GM12865 (cell line): ENCODE measurements at regions not wholly inside any gene's neighbourhood (a gene's known extent, or its start where the extent isn't known, plus 50 kb on each side); places are given as distances from the start of the nearest gene placed in this dataset.

Experiments
- DNase-seq: peaks from one replicate; pipeline ENCODE4 v3.0.0; 2010; ENCODE audit warnings: low read depth
- H3K4me3 ChIP-seq: 2 replicates; pipeline ENCODE4 v1.5.1; 2011; ENCODE audit warnings: mild to moderate bottlenecking, low read depth, low read length, control low read depth
- TF ChIP-seq, protein P1 (sequence below): IDR thresholded peaks from 2 replicates; pipeline ENCODE4 v1.5.1; 2011; ENCODE audit warnings: low read length, control low read depth, low read depth, inconsistent platforms; ENCODE audit not compliant: insufficient read depth; ENCODE audit errors: missing control alignments

DNA sequence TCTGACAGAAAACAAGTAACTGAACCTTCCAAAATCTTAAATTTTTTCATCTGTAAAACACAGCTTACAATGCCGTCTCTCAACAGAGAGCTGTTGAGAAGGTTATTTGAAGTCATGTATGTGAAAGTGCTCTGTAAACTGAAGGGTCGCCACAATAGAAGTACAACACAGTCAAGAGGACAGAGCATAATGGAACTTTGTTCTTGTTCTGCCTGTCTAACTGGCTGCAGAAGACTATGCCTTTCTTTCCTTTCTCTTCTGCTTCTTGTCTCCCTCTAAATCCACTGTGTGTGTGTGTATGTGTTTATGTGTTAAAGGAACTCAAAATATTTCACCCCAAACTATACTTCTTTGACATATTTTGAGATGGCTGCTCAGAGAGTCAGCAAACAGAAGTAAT is 365.8 kb upstream of the RND3 start:
- no peak overlapping the region for H3K4me3 ChIP-seq
- no peak for DNase-seq
- TF ChIP-seq, protein P1, sequence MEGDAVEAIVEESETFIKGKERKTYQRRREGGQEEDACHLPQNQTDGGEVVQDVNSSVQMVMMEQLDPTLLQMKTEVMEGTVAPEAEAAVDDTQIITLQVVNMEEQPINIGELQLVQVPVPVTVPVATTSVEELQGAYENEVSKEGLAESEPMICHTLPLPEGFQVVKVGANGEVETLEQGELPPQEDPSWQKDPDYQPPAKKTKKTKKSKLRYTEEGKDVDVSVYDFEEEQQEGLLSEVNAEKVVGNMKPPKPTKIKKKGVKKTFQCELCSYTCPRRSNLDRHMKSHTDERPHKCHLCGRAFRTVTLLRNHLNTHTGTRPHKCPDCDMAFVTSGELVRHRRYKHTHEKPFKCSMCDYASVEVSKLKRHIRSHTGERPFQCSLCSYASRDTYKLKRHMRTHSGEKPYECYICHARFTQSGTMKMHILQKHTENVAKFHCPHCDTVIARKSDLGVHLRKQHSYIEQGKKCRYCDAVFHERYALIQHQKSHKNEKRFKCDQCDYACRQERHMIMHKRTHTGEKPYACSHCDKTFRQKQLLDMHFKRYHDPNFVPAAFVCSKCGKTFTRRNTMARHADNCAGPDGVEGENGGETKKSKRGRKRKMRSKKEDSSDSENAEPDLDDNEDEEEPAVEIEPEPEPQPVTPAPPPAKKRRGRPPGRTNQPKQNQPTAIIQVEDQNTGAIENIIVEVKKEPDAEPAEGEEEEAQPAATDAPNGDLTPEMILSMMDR: no peak

DNA sequence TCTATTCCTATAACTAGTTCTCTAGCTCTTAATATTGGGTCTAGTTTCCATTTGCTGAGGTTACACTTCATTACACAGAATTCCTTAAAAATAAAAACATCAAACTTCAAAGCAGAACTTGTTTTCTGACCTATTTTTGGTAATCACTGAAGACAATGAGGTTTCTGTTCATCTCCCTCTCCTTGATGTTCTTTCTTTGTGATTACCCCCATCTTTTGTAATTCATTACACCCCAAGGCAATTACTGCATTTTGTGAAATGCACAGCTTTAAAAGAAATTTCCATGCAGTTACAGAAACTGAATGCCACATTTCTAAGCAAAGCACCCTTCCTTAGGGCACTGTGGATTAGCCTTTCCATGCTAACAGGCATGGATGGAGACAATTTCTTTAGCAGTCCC is 363.2 kb upstream of the RND3 start:
- no peak for DNase-seq
- TF ChIP-seq, protein P1: no peak
- H3K4me3 ChIP-seq: no peak overlapping the region

DNA sequence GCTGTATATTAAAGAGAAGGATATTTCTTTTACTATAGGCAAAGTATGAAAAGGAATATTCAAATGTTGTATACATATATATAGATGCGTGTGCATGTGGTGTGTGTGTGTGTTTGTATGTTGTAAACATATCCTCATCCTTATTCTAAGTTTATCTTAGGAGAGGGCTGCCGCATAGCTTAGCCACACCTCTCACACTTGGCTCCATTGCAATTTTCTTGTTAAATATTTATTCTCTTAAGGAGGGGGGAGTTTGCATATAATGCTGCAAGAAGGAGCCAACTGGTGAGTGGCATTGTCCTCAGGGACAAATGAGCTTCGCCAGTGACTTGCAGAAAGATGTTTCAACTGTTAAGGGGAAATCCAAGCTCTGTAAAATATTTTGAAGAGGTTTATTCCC is 360.1 kb upstream of the RND3 start:
- no peak for DNase-seq
- TF ChIP-seq, protein P1: no peak
- H3K4me3 ChIP-seq: no peak overlapping the region

DNA sequence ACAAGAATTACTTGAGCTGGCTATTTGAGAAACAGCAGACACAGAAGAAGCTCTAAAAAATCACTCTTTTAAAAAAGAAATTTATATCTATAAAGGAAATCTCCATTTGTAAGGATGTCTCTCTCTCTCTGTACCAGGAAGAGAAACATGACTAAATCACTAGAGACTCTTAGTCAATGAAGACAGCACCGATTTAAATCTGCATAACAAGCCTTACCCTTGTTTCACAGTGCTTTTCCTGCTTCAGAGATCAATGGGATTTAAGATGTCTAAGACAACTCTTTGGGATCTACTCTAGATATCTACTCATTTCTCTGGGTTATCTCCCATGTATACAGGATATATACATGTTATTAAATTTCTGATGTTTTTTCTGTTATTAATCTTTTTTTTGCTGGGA is 359.2 kb upstream of the RND3 start:
- TF ChIP-seq, protein P1: no peak
- H3K4me3 ChIP-seq: no peak overlapping the region
- DNase-seq: no peak

DNA sequence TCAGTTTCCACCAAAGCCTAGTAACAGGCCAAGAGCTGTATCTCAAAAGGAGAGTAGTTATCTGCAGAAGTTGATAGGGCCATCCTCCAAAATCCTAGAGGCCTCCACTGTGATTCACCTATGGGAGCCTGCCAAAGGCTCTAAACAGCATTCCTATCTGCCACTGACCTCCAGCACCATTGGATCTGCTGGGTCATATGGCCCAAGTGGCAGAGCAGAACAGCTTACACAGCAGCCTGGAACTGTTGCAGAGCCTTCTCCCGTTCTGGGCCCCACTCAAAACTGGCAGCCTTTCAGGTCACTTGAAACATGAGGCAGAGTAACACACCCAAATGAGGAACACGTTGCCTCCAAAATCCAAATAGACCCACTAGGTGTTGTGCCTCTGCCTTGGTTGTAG is 345.2 kb upstream of the RND3 start:
- H3K4me3 ChIP-seq: no peak overlapping the region
- no peak for DNase-seq
- TF ChIP-seq, protein P1: no peak

DNA sequence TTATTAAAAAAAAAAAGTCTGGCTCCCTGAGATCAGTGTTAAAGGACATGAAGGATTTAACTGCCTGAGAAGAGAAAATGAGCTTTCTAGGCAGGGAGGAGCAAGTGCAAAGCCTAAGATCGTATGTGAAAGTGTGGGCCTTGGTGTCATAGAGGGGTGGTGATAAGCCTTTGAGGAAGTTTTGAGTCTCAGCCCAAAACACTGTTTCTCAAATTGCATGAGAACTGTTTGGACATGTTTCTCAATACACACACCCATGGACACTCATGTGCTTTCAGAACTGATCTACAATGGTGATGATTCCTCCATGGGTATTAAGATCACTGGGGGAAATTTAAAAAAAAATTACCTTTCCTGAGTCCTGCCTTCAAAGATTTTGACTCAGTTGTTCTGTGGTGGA is 336.7 kb upstream of the RND3 start:
- TF ChIP-seq, protein P1: no peak
- H3K4me3 ChIP-seq: no peak overlapping the region
- DNase-seq: no peak

DNA sequence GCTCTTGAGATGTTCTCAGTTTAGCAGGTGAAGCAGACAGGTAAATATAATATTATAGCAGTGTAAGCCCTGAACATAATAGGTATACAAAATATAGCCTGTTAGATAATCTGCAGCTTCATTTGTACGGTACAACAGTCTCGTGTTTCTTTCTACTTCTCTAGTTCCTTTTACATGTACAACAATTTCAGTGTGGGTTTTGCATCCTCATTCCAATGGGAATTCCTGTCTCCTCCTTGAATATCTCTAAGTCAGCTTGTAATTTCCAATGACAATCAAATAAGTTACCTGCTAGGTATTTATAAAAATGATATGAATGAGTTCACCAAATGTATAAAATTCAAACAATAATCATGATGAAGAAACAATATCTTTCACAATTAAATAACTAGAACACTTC is 330.0 kb upstream of the RND3 start:
- TF ChIP-seq, protein P1: no peak
- H3K4me3 ChIP-seq: no peak overlapping the region
- DNase-seq: no peak
